Superior temporal gyrus (tissue), 1 donor: ENCODE measurements at regions not wholly inside any gene's neighbourhood (a gene's known extent, or its start where the extent isn't known, plus 50 kb on each side); places are given as distances from the start of the nearest gene placed in this dataset.

Experiments
- DNase-seq: peaks from one replicate; pipeline ENCODE4 v3.0.0-alpha.2; 2016; ENCODE audit errors: extremely low spot score

DNA sequence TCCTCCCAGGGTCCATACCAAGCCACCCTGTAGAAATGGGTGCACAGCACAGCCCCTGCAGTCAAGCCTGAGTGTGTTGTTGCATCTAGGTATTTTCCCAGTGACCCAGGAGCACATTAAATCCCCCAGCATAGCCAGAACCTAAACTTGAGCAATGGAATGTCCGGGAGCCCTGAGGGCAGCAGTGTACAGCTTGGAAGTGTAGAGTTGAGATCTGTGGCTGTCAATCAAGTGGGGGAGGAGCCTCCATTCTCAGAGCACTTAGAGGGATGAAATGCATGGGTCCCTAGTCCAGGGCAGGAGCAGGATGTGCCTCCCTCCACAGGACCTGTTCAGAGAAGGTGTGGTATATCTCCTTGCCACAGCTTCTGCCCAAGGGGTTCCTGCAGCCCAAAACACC is 885.1 kb downstream of the CCSER2 start:
- no peak for DNase-seq

DNA sequence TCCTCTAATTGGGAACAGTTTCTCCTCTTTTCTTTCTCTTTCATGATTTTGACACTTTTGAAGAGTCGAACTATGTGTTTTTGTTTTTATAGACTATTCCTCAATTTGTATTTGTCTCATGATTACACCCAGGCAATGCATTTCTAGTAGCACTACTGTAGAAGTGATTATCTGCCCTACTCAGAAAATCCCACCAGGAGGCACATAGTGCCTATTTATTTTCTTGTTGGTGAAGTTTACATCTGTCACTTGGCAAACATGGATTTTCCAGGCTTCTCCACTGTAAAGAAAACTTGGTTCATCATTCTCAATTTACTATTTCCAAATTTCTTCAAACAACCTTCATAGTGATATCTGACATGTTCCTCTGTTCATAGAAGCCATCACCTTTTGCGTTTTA is 893.9 kb downstream of the CCSER2 start:
- DNase-seq: peak; percentile 44

DNA sequence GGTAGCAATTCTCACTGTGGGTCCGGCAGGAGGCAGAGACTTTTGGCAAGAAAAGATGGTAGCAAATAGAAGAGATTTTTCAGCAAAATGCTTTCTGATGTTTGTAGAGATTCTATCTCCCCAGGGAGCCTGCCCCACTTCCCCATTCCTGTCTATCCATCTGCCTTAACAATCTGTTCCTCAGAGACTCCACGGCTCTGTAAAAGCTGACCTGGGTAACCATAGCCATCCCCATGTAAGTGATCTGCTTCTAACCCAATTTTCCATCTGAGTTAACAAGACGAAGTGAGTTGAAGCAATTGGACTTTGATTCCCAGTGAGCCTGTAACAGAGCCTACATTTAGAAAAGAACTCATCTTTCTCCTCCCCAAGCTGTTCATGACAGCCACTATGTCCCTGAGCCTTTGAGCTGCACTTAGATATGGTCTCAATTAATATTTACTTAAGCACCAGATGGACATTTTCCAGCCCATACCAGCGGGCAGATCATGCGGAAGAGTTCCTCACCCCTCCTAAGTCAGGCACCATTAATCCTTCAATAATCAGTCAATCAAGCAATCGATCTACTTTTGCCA is 896.1 kb downstream of the CCSER2 start:
- DNase-seq: no peak

DNA sequence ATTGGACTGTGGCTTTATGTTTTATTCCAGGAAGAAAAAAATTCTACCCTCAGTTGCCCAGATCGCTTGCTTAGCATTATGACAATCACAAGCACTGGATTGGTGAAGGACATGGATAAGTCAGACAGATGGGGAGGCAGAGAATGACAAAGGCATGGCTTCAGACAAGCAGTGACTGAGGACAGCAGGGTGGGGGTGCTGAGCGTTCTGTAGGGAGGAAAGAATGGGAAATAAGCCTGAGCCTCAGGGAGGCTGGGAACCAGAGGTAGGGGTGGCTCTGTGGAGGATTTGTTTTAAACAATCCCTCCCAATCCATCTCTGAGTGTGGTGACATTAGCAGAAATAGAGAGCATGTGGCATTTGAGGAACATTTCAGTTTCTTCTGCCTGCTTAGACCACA is 896.9 kb downstream of the CCSER2 start:
- no peak for DNase-seq

DNA sequence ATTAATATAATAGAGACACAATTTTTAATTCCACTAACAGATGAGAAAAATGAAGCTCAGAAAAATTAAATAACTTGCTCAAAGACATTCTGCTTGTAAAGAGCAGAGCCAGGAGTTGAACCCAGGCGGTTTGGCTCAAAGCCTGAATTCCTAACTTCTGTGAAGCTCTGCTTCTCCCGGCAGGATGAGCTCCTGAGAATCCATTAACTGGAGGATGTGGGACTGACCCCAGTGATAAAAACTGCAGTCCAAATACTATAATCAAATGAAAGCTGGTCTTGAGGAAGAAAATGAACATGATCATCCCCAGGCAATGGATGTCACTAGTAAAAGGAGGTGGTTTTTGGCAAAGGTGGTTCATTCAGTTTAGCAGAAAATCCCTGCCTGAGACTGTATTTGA is 898.2 kb downstream of the CCSER2 start:
- DNase-seq: no peak

DNA sequence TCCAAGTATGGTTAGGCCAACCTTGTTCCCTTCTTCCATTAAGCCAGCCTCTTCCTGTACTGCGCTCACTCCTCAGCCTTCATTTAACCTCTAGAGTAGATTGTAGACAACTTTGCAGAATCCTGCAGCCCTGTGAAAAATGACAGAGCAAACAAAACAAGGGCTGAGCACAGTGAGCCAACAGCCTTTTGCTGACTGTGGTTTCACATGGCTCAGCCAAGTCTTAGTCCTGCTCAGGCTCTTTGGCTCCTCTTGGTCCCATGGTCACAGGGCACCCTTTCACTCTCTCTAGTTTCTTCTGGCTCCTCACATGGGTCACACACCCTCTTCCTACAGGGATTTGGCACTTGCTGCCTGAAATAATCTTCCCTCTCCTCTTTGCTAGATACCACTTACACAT is 900.3 kb downstream of the CCSER2 start:
- no peak for DNase-seq

DNA sequence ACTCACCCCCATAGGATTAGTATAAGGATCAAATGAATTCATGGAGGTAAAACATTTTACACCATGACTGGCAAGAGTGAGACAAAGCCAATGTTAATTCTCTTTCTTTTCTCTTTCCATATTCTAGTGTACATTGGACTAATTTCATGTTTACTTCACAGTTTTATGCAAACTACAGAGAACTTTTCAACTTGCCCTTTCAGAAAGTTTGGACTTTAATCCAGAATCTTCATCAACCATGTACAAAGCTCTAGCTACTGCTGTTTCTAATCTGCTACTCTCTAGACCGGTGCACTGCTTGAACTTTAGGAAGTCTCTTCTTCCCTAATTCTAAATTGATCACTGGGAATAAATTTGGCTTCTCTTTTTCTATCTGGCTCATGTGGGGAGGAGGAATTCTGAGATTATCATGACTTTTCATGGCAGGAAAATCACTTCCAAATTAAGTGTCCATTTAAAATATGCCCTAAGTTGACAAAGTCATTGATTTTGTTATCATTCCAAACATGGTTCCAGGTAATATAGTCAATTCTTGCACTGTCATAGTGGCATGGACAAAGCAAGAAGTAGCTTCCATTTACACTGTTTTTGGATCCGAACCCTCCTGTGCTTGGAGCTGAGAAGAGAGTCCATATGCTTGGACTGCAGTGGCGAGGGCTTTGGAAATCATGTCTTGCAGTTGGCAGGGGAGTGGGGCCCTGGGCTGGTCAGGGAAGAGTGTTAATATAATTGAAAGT is 903.3 kb downstream of the CCSER2 start:
- no peak for DNase-seq

DNA sequence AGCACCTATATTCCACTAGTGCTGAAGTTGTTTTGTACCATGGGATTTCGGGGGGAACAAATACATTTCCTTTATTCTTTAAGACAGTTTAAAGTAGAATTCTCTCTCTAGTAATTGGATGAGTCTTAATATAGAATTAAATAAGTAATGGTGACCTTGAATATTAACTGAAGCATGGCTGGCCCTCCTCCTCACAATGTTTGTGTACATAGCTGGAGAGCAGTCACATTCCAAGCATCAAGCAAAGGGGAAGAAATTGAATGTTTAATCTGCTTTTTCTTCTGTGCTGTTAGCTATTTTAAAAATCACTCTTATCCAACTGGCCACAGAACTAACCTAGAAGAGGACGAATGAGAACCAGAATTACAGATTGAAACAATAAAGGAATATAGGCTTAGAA is 906.9 kb downstream of the CCSER2 start:
- DNase-seq: no peak

DNA sequence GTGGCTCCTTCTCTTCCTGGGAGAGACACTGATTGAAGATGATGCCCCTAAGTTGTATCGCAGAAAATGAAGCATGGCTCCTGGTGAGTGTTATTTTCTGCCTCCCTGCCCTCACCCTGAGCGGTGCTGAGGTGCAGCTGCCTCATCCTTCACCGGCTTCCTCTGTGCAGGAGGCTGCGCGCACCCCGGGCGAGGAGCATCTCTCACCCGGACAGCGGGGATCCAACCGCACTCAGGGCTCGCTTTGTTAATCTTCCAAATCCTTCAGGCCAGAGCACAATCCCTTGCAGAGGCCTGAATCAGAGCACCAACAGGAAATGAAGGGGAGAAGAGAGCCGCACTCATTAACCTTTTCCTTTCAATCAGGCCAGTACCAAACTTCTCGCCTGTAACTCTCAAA is 910.3 kb downstream of the CCSER2 start:
- no peak for DNase-seq

DNA sequence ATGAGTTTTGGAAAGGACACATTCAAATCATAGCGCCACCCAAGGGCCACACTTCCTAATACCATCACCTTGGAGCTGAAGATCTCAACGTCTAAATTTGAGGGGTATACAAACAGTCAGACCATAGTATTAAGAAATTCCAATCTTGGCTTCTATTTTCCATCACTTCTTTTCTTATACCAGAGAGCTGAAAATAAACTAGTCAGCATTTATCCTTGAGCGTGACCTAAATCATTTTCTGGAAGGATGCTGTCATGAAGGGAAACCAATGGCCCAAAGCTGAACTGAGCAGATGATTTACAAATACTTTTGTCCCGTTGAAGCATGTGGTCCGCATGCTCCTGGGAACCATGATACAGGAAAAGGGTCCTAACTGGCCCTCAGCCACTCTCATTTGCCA is 921.9 kb downstream of the CCSER2 start:
- DNase-seq: no peak

DNA sequence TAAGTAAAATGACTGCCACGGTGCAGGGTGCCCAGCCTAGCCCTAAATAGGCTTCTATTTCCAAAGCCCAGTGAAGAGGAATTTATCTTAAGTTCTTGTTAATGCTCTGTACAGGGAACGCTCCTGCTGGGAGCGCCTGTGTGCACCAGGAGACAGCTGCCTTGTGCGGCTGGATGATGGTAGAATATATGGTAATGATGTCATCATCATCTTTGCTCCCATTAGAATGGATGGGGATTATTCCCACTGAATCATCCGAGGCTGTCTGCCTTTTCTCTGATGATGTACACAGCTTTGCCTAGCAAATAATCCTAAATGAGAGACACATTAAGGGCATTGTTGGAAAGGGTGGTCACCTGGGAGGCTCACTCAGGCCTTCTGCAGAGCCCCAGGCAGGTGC is 928.1 kb downstream of the CCSER2 start:
- no peak for DNase-seq

DNA sequence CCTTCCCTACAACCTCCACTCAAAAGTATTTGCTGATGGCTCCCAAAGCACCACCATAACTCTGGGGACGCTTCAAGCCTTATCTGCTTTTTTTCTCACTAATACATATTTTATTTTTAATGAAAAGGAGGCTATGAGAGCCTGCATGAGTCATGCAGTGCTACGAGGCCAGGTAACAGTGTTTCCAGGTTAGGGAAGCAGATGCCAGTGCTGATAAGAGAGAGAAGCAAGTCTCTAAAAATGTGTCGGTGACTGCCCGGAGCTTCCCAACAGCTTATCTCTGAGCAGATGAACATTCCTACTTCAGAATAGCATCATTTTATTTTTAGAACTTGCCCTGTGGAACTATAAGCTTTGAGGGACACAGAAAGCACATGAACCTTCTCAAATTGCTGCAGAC is 931.5 kb downstream of the CCSER2 start:
- DNase-seq: no peak

DNA sequence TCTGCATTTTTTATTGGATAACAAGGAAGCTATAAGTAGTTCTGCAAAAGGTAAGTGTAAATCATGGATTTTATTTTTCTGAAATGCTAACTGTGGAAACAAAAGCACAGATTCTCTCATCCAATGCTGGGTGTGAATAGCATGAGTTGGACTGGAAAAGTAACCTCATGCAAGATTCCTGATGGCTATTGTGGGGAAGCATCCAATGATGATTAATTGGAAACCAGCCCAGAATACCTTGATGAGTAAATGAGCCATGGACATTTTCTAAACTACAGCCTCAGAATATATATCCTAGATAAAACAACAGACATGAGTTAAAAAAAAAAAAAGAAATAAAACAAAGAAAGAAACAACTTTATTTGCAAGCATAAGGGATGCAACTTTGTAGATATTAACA is 934.6 kb downstream of the CCSER2 start:
- DNase-seq: no peak

DNA sequence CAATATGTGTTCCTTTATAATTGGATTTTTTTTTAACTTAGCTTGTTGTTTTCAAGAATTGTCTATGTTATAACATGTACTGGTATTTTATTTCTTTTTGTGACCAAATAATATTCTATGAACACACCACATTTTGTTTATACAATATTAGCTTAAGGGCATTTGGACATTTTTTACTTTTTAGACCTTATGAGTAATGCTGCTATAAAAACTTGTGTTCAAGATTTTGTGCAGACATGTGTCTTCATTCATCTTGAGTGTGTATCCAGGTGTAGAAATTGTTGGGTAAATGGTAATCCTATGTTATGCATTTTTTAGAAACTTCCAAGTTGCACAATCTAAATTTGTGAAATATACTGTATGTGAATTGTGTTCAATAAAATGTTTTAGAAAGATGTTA is 936.7 kb downstream of the CCSER2 start:
- no peak for DNase-seq

DNA sequence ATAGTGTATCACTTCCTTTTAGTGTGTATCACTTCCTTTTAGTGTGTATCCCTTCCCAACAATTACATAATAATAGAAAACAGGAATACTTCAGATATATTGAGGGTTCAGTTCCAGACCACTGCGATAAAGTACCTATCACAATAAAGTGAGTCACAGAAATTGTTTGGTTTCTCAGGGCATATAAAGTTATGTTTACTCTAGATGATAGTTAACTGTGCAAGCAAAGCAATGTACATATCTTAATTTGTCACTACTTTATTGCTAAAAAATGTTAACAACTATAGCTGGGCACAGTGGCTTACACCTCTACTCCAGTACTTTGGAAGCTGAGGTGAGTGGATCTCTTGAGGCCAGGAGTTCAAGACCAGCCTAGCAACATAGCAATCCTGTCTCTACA is 938.4 kb downstream of the CCSER2 start:
- DNase-seq: no peak

DNA sequence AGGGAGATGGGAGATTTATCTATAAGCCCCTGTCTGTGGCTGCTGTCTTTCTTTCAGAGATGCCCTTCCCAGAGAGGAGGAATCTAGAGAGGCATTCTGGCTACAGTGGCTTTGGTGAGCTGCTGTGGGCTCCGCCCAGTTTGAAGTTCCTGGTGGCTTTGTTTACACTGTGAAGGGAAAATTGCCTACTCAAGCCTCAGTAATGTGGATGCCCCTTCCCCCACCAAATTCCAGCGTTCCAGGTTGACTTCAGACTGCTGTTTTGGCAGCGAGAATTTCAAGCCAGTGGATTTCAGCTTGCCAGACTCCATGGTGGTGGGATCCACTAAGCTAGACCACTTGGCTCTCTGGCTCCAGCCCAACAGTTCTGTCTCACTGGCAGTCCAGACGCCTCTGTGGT is 951.6 kb downstream of the CCSER2 start:
- DNase-seq: no peak

DNA sequence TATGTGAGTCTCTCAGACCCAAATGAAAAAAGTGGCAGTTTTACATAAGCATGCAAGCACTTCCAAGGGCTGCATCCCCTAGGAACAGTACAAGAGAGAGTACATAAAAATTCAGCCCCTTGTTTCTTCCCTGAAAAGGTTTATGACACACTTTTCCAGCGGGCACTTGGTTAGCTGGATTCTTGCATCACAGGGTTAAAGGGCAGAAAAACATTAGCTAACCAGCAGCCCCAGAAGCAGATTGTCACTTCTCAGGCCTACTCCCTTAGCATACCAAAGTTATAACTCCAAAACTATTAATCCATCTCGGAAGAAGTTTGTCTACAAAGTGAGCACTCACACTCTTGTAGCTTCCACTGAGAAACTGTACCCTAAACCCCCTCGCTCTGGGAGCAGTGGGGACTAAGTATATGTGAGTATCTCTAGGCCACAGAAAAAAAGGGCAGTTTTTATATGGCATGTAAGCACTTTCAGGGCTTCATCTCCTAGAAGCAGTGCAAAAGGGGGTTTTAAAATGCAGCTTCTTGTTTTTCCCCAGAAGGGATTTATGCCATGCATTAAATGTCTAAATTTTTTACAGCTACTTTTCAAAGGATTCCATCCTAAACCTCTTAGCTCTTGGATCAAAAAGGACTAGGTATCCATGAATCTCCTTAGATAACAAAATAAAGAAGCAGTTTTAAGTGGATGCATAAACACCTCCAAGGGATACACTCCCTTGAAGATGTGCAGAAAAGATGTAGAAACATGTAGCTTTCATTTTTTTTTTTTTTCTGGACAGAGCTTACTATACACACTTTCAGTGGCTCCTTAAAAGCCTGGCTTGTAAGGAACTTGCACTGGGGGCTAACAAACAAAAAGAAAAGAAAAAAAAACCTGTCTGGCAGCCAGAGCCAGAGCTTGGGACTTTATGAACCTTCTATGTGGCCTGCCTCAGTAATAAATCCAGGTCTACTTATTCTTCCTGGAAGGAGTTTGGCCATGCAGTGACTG is 956.7 kb downstream of the CCSER2 start:
- DNase-seq: no peak

DNA sequence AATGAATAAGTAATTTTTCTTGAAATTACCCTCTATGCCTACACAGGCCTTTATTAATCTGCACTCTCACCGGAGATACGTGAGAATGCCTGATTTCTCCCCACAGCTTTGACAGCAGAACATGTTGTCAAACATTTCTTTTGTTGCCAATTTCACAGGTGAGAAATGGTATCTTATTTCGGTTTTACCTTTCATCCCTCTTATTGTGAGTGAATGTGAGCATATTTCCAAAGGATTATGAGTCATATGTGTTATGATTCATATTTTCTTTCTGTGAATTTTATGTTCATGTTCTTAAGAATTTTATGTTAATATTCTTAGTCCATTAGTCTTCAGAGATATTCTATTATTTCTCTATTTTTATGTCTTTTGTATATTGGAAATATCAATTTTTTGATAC is 965.1 kb downstream of the CCSER2 start:
- DNase-seq: no peak

DNA sequence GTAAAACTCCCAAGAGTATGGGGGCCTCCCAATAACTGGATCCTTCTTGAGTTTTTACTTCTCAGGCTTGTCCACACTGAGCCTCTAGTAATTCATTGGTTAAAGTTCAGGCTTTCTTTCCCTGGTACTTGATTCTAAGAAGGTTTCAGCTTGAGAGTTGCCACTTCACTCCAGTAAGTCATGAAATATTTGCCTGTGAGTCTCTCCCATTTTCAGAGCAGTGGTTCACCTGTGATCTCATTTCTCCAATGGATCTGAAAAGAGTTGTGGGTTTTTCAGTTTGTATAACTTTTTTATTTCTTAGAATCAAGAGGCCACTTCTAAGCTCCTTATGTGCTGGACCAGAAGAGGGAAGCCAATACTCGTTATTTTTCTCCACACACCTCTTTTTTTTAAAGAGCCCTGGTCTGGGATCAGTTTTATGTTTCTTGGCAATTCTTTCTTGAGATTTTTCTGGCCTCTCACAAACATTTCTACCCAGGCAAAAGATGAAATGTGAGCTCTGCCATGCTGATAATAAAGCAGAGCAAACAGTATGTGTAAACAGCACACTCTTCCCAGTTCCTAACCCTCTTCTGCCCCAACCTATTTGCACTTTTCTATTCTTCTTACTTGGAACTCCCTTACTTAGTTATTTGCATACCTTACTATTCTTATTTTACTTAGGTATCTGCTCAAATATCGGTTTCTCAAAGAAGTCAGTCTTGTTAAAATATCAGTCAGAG is 983.4 kb downstream of the CCSER2 start:
- no peak for DNase-seq

DNA sequence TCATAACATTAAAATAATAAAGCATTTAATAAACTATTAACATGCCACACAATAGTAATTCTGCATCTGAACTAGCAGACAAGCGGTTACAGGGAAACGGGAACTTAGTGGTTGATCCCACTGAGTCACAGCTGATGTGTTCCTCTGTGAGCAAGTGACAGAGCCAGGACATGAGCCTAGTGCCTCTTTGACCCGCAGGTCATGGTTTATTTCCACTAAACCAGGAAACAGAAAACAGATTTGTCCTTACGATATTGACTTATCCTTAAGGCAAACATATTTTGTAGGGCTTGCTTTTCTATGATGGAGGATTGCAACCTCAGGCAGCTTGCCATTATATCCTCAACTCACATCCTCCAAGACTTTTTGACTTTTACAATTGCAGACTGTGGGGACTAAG is 987.3 kb downstream of the CCSER2 start:
- DNase-seq: no peak

DNA sequence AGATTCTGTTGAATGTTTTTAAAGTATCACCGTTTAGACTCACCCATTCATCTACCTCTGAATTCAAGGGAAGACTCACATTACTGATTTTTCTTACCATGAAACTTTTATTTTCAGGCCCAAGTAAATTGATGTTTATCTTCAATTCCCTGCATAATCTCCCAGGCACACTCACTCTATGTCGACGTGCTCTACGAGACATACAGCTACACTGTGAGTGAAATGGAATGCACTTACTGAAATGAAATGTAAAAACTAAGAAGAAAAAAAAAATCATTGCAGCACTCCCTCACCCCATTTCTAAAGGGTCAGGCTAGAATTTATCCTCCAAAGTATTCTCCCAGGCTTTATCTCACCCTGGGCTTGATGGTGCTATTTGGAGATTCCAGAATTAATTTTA is 987.9 kb downstream of the CCSER2 start:
- no peak for DNase-seq

DNA sequence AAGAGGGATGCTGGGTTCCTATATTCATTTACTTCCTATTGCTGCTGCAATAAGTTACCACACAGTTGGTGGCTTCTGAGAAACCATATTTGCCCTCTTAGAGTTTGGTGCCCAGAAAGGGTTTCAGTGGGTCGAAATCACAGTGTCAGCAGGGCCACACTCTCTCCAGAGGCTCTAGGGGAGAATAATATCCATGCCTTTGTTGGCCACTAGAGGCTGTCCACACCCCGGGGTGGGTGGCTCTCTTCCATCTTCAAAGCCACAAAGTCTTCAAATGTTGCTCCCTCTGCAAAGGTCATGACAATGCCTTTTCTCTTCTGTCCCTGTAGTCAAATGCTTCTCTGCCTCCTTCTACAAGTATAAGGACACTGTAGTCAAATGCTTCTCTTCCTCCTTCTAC is 989.4 kb downstream of the CCSER2 start:
- no peak for DNase-seq
